HCT116 (cell line): ENCODE measurements at regions not wholly inside any gene's neighbourhood (a gene's known extent, or its start where the extent isn't known, plus 50 kb on each side); places are given as distances from the start of the nearest gene placed in this dataset.

Experiments
- ATAC-seq: fragments of 200-7000 bp; cut with Tn5 transposase; 2 replicates; pipeline ENCODE4 v1.9.1; 2020; ENCODE audit warnings: mild to moderate bottlenecking, moderate library complexity
- BruUV-seq: library from RNA; stranded (reverse); fragments of 400-500 nt; replicated peaks from 2 replicates; lab custom pipeline; 2021; lab: Mats Ljungman, UMichigan
- CTCF ChIA-PET: fragments of 300-600 bp; sonication (Branson Sonifier 250); formaldehyde crosslinking; loops from one replicate; lab custom pipeline; 2021; ENCODE audit warnings: antibody characterized with exemption; lab: Charles Lee
- POLR2A ChIA-PET: fragments of 300-600, 350-600 bp; sonication (Branson Sonifier 250); formaldehyde crosslinking; loops from one replicate; lab custom pipeline; 2021; ENCODE audit warnings: antibody characterized with exemption; lab: Charles Lee
- RAD21 ChIA-PET, 2 experiments: fragments of 300-600 bp; sonication (Branson Sonifier 250); formaldehyde crosslinking; loops; one replicate each; lab custom pipeline; 2023; ENCODE audit warnings: low total read pairs in 2 of 2; ENCODE audit not compliant: uncharacterized antibody in 2 of 2, unreplicated experiment in 2 of 2, low non-redundant PET in 1 of 2; lab: Charles Lee
- DNase-seq: peaks from one replicate; pipeline ENCODE4 v3.0.0-alpha.2; 2010; ENCODE audit warnings: low read depth, low spot score
- H2AFZ ChIP-seq: fragments of 200-600 bp; shearing (Covaris generic), sonication (generic); 2 replicates; pipeline ENCODE4 v1.6.1; 2017; ENCODE audit warnings: low read depth, mixed run types, mixed read lengths, antibody characterized with exemption, low read length; ENCODE audit not compliant: poor library complexity, severe bottlenecking
- H3K27ac ChIP-seq: 2 replicates; pipeline ENCODE4 v1.5.1; 2012; ENCODE audit warnings: low read depth, low read length
- H3K27me3 ChIP-seq: fragments of 200-600 bp; sonication (generic); 2 replicates; pipeline ENCODE4 v1.6.1; 2016; ENCODE audit warnings: mixed run types, low read length, mixed read lengths; ENCODE audit not compliant: insufficient read depth
- H3K36me3 ChIP-seq, 2 experiments: fragments of 200-500 bp in 1 of 2; fragments of 200-600 bp in 1 of 2; sonication (Bioruptor generic) in 1 of 2; sonication (generic) in 1 of 2; 2 replicates each; pipeline versions ENCODE4 v1.5.1 to v1.6.1; 2014 to 2016; ENCODE audit warnings: low read length in 2 of 2, inconsistent platforms in 1 of 2, mixed read lengths in 1 of 2, mixed run types in 1 of 2; ENCODE audit not compliant: insufficient read depth in 2 of 2, control insufficient read depth in 1 of 2
- H3K4me1 ChIP-seq, 2 experiments: fragments of 200-600 bp in 1 of 2; sonication (generic) in 1 of 2; 2 replicates each; pipeline versions ENCODE4 v1.5.1 to v1.6.1; 2012 to 2017; ENCODE audit warnings: low read length in 2 of 2, inconsistent platforms in 1 of 2, mild to moderate bottlenecking in 1 of 2, mixed read lengths in 1 of 2, mixed run types in 1 of 2, moderate library complexity in 1 of 2; ENCODE audit not compliant: insufficient read depth in 2 of 2, control insufficient read depth in 1 of 2
- H3K4me2 ChIP-seq: fragments of 200-600 bp; sonication (generic); 2 replicates; pipeline ENCODE4 v1.6.1; 2017; ENCODE audit warnings: mixed run types, low read length, mixed read lengths
- H3K4me3 ChIP-seq, 2 experiments: fragments of 200-600 bp in 1 of 2; sonication (generic) in 1 of 2; replicated peaks in 1 of 2; 2 replicates each; pipeline ENCODE4 v1.5.1; 2011 to 2016; ENCODE audit warnings: low read length in 2 of 2, control low read depth in 1 of 2, low read depth in 1 of 2, mild to moderate bottlenecking in 1 of 2, mixed read lengths in 1 of 2, mixed run types in 1 of 2
- H3K79me2 ChIP-seq: fragments of 200-600 bp; sonication (generic); 2 replicates; pipeline ENCODE4 v1.6.1; 2017; ENCODE audit warnings: mild to moderate bottlenecking, mixed run types, low read length, moderate library complexity, mixed read lengths; ENCODE audit not compliant: insufficient read depth
- H3K9ac ChIP-seq: fragments of 200-600 bp; sonication (generic); 2 replicates; pipeline ENCODE4 v1.6.1; 2016; ENCODE audit warnings: low read length, mixed read lengths
- H3K9me2 ChIP-seq: fragments of 200-600 bp; sonication (generic), shearing (Covaris generic); 2 replicates; pipeline ENCODE4 v1.6.1; 2017; ENCODE audit warnings: mixed run types, mild to moderate bottlenecking, moderate library complexity; ENCODE audit not compliant: insufficient read depth
- H3K9me3 ChIP-seq, 2 experiments: fragments of 200-500 bp in 1 of 2; fragments of 200-600 bp in 1 of 2; sonication (Bioruptor generic) in 1 of 2; sonication (generic) in 1 of 2; 2 replicates each; pipeline ENCODE4 v1.6.1; 2014 to 2017; ENCODE audit warnings: low read length in 2 of 2, mixed read lengths in 2 of 2, inconsistent platforms in 1 of 2, low read depth in 1 of 2, mild to moderate bottlenecking in 1 of 2, mixed run types in 1 of 2, moderate library complexity in 1 of 2; ENCODE audit not compliant: control insufficient read depth in 1 of 2, insufficient read depth in 1 of 2
- H4K20me1 ChIP-seq: fragments of 200-600 bp; sonication (generic), shearing (Covaris generic); 2 replicates; pipeline ENCODE4 v1.6.1; 2017; ENCODE audit warnings: mixed run types, mild to moderate bottlenecking, moderate library complexity; ENCODE audit not compliant: insufficient read depth
- CBX3 ChIP-seq: IDR thresholded peaks from 2 replicates; pipeline ENCODE4 v1.6.1; 2012; ENCODE audit warnings: low read depth
- CEBPB ChIP-seq: IDR thresholded peaks from 2 replicates; pipeline ENCODE4 v1.6.1; 2012; ENCODE audit warnings: low read depth
- CTCF ChIP-seq, 3 experiments: fragments of 200-600 bp in 1 of 3; sonication (generic) in 1 of 3; IDR thresholded peaks in 2 of 3; conservative IDR thresholded peaks in 1 of 3; 2 replicates each; pipeline ENCODE4 v1.5.1; 2012 to 2017; ENCODE audit warnings: low read depth in 2 of 3, low read length in 2 of 3, antibody characterized with exemption in 1 of 3, borderline replicate concordance in 1 of 3, control low read depth in 1 of 3, mild to moderate bottlenecking in 1 of 3, mixed read lengths in 1 of 3, mixed run types in 1 of 3, moderate library complexity in 1 of 3; ENCODE audit not compliant: insufficient read depth in 1 of 3
- EGR1 ChIP-seq: IDR thresholded peaks from 2 replicates; pipeline ENCODE4 v1.6.1; 2012; ENCODE audit warnings: low read depth
- EZH2 ChIP-seq: fragments of 200-600 bp; sonication (generic); IDR thresholded peaks from 2 replicates; pipeline ENCODE4 v1.6.1; 2017; ENCODE audit warnings: antibody characterized with exemption, mixed run types
- FOSL1 ChIP-seq: IDR thresholded peaks from 2 replicates; pipeline ENCODE4 v1.6.1; 2012; ENCODE audit warnings: low read depth
- POLR2A ChIP-seq: IDR thresholded peaks from 2 replicates; pipeline ENCODE4 v1.7.0; 2011; ENCODE audit warnings: borderline replicate concordance; ENCODE audit not compliant: insufficient read depth, insufficient read length; ENCODE audit errors: extremely low read depth
- POLR2AphosphoS5 ChIP-seq: IDR thresholded peaks from 2 replicates; pipeline ENCODE4 v1.6.1; 2011; ENCODE audit warnings: mild to moderate bottlenecking, low read depth, low read length, moderate library complexity
- SP1 ChIP-seq: IDR thresholded peaks from 2 replicates; pipeline ENCODE4 v1.6.1; 2012; ENCODE audit warnings: low read depth
- SRF ChIP-seq: IDR thresholded peaks from 2 replicates; pipeline ENCODE4 v1.6.1; 2012; ENCODE audit warnings: low read depth
- TCF7L2 ChIP-seq: IDR thresholded peaks from 2 replicates; pipeline ENCODE4 v1.7.0; 2011; ENCODE audit warnings: borderline replicate concordance, inconsistent platforms; ENCODE audit not compliant: insufficient read depth, insufficient read length; ENCODE audit errors: extremely low read depth
- ZFX ChIP-seq: fragments of 450-650 bp; IDR thresholded peaks from 2 replicates; pipeline ENCODE4 v1.6.1; 2017
- intact Hi-C: fragments of 100-400 bp; cut with micrococcal nuclease; formaldehyde crosslinking; loops from 2 replicates; pipeline ENCODE4 v1.10.0; 2022

GRCh38 chr12:18946106-18946505 is 183.4 kb upstream of the PLEKHA5 start:
- Histone ChIP-seq H3K79me2 (no peaks in the 10 kb centered on the region), H3K4me1 (no peaks in the 10 kb centered on the region), H3K9me2 (no peaks in the 10 kb centered on the region), H2AFZ (no peak overlapping the region), H3K36me3 (no peaks in the 10 kb centered on the region), H3K27ac (no peak overlapping the region), H3K4me3 (no peak overlapping the region), H4K20me1 (no peaks in the 10 kb centered on the region), H3K4me2 (no peak overlapping the region), H3K27me3 (no peaks in the 10 kb centered on the region), H3K9ac (no peak overlapping the region), H3K9me3 (no peaks in the 10 kb centered on the region)
- ChIA-PET POLR2A (no interaction called here), CTCF (no interaction called here), RAD21 (no interaction called here)
- DNase-seq (no peak), ATAC-seq (no peak)
- TF ChIP-seq CEBPB (no peak), EZH2 (no peak), EGR1 (no peak), SRF (no peak), SP1 (no peak), TCF7L2 (no peak), POLR2A (no peak)
- intact Hi-C loops: no loop called here
- BruUV-seq: no TSS peak

DNA sequence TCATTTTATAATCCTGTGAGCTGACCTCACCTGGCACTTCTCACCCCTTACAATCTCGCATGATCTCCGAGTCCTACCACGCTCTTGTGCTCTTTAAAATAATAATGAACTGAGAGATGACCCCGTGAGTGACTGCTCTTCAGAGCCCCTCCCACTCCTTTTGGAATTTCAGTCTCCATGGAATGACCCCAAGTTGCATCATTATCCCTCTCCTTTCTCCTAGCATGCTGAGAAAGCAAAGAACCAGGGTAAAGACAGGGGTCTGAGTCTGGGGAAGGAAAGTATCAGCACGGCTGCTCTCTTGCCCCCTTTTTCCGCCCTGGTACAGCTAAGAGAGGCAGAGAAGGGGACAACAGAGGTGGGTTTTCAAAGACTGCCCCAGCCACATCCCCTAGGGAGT is 178.3 kb upstream of the PLEKHA5 start:
- no peaks in the 10 kb centered on the region for H3K36me3 ChIP-seq
- H3K79me2 ChIP-seq: no peaks in the 10 kb centered on the region
- no peak overlapping the region for H3K9ac ChIP-seq
- intact Hi-C loops: no loop called here
- no peak overlapping the region for H3K4me2 ChIP-seq
- no peak overlapping the region for H3K27ac ChIP-seq
- no peaks in the 10 kb centered on the region for H3K4me1 ChIP-seq
- CTCF ChIA-PET: no interaction called here
- no peaks in the 10 kb centered on the region for H4K20me1 ChIP-seq
- H3K9me2 ChIP-seq: no peaks in the 10 kb centered on the region
- no TSS peak for BruUV-seq
- no peaks in the 10 kb centered on the region for H3K9me3 ChIP-seq
- H3K27me3 ChIP-seq: no peaks in the 10 kb centered on the region
- POLR2A ChIA-PET: no interaction called here
- DNase-seq (no peak), ATAC-seq (no peak)
- RAD21 ChIA-PET: no interaction called here
- TF ChIP-seq ZFX (no peak), EZH2 (no peak), FOSL1 (no peak), POLR2AphosphoS5 (no peak), CBX3 (no peak), CTCF (IDR thresholded peaks at IDR 0.05 in 2 of 3, conservative IDR thresholded peaks at IDR 0.05 in 1 of 3; ENCODE audit: borderline replicate concordance in 1 of 3, insufficient read depth in 1 of 3, low read depth in 2 of 3, low read length in 2 of 3) (no peak)
- no peak overlapping the region for H3K4me3 ChIP-seq
- H2AFZ ChIP-seq: no peak overlapping the region
